Neural cell (in vitro differentiated cells): ENCODE measurements at regions not wholly inside any gene's neighbourhood (a gene's known extent, or its start where the extent isn't known, plus 50 kb on each side); places are given as distances from the start of the nearest gene placed in this dataset.

ENCODE experiments used
- H2AFZ ChIP-seq: fragments of 200-600, 300-800 bp; sonication (generic), shearing (Covaris generic); 2 replicates; pipeline ENCODE4 v1.6.0; 2014; ENCODE audit warnings: low read depth, mild to moderate bottlenecking, antibody characterized with exemption, low read length, moderate library complexity
- H3F3A ChIP-seq: fragments of 200-600 bp; shearing (Covaris generic); 2 replicates; pipeline ENCODE4 v1.6.1; 2016; ENCODE audit warnings: mild to moderate bottlenecking, moderate library complexity, mixed read lengths, antibody characterized with exemption, low read length; ENCODE audit not compliant: insufficient read depth, poor library complexity, severe bottlenecking
- H3K27ac ChIP-seq: fragments of 200-600, 300-800 bp; sonication (generic), shearing (Covaris generic); 2 replicates; pipeline ENCODE4 v1.5.1; 2014; ENCODE audit warnings: mild to moderate bottlenecking, low read length, moderate library complexity
- H3K27me3 ChIP-seq: fragments of 300-800, 200-600 bp; sonication (generic), shearing (Covaris generic); 2 replicates; pipeline ENCODE4 v1.6.0; 2014; ENCODE audit warnings: mild to moderate bottlenecking, low read depth, low read length, moderate library complexity; ENCODE audit not compliant: insufficient read depth
- H3K36me3 ChIP-seq: fragments of 300-800, 200-600 bp; sonication (generic), shearing (Covaris generic); 2 replicates; pipeline ENCODE4 v1.5.1; 2014; ENCODE audit warnings: mild to moderate bottlenecking, antibody characterized with exemption, low read length, moderate library complexity; ENCODE audit not compliant: insufficient read depth
- H3K4me2 ChIP-seq: fragments of 300-800, 200-600 bp; sonication (generic), shearing (Covaris generic); 2 replicates; pipeline ENCODE4 v1.6.0; 2014; ENCODE audit warnings: mild to moderate bottlenecking, low read length
- H3K4me3 ChIP-seq: fragments of 300-800, 200-600 bp; sonication (generic), shearing (Covaris generic); 2 replicates; pipeline ENCODE4 v1.5.1; 2014; ENCODE audit warnings: mild to moderate bottlenecking, low read length, moderate library complexity
- H3K79me2 ChIP-seq: fragments of 200-600 bp; shearing (Covaris generic); replicated peaks from 2 replicates; pipeline ENCODE4 v1.6.0; 2014; ENCODE audit warnings: mild to moderate bottlenecking, low read length, moderate library complexity; ENCODE audit not compliant: insufficient read depth
- H3K9ac ChIP-seq: fragments of 300-800, 200-600 bp; sonication (generic), shearing (Covaris generic); 2 replicates; pipeline ENCODE4 v1.6.1; 2016; ENCODE audit warnings: mild to moderate bottlenecking, low read length, mixed read lengths
- H3K9me2 ChIP-seq: fragments of 200-600 bp; shearing (Covaris generic); 2 replicates; pipeline ENCODE4 v1.6.1; 2016; ENCODE audit warnings: mild to moderate bottlenecking, low read length, mixed read lengths; ENCODE audit not compliant: insufficient read depth
- H3K9me3 ChIP-seq: fragments of 200-600, 300-800 bp; sonication (generic), shearing (Covaris generic); 2 replicates; pipeline ENCODE4 v1.6.1; 2016; ENCODE audit warnings: mild to moderate bottlenecking, mixed run types, low read length, moderate library complexity, mixed read lengths
- H4K20me1 ChIP-seq: fragments of 200-600 bp; shearing (Covaris generic); 2 replicates; pipeline ENCODE4 v1.6.1; 2016; ENCODE audit warnings: mild to moderate bottlenecking, mixed run types; ENCODE audit not compliant: insufficient read depth
- CTCF ChIP-seq: fragments of 450-650 bp; IDR thresholded peaks from 2 replicates; pipeline ENCODE4 v1.5.1; 2014; ENCODE audit warnings: antibody characterized with exemption, mild to moderate bottlenecking, moderate library complexity; ENCODE audit not compliant: poor library complexity, severe bottlenecking
- EP300 ChIP-seq: fragments of 450-650 bp; conservative IDR thresholded peaks from 2 replicates; pipeline ENCODE4 v1.6.1; 2014; ENCODE audit warnings: antibody characterized with exemption, mild to moderate bottlenecking, moderate library complexity; ENCODE audit not compliant: poor library complexity, severe bottlenecking
- EZH2 ChIP-seq: fragments of 200-600, 300-800 bp; shearing (Covaris generic), sonication (generic); IDR thresholded peaks from 2 replicates; pipeline ENCODE4 v1.6.1; 2014; ENCODE audit warnings: antibody characterized with exemption, low read length, borderline replicate concordance, mild to moderate bottlenecking; ENCODE audit not compliant: insufficient read depth, poor library complexity, severe bottlenecking
- MXI1 ChIP-seq: fragments of 450-650 bp; conservative IDR thresholded peaks from 2 replicates; pipeline ENCODE4 v1.6.1; 2014; ENCODE audit warnings: antibody characterized with exemption, mild to moderate bottlenecking; ENCODE audit not compliant: poor library complexity, severe bottlenecking
- POLR2AphosphoS5 ChIP-seq: IDR thresholded peaks from 2 replicates; pipeline ENCODE4 v1.6.1; 2012
- RAD21 ChIP-seq: fragments of 450-650 bp; conservative IDR thresholded peaks from 2 replicates; pipeline ENCODE4 v1.6.1; 2014; ENCODE audit warnings: antibody characterized with exemption, mild to moderate bottlenecking, moderate library complexity
- REST ChIP-seq: IDR thresholded peaks from 2 replicates; pipeline ENCODE4 v1.6.1; 2012; ENCODE audit warnings: borderline replicate concordance
- SMC3 ChIP-seq: fragments of 450-650 bp; conservative IDR thresholded peaks from 2 replicates; pipeline ENCODE4 v1.6.1; 2014; ENCODE audit warnings: antibody characterized with exemption, mild to moderate bottlenecking, moderate library complexity; ENCODE audit not compliant: poor library complexity
- TAF1 ChIP-seq: IDR thresholded peaks from 2 replicates; pipeline ENCODE4 v1.6.1; 2012; ENCODE audit warnings: low read depth

- H3K4me2 ChIP-seq = no peak overlapping the region
- H3K9me3 ChIP-seq = no peaks in the 10 kb centered on the region
- no peaks in the 10 kb centered on the region for H3K79me2 ChIP-seq
- H3K27ac ChIP-seq = no peak overlapping the region
- H3F3A ChIP-seq = no peaks in the 10 kb centered on the region
- H3K9ac ChIP-seq = no peak overlapping the region
- no peak overlapping the region for H3K4me3 ChIP-seq
- no peak for TF ChIP-seq EZH2
- no peak for TF ChIP-seq SMC3
- TF ChIP-seq RAD21 = no peak
- no peak for TF ChIP-seq TAF1
- TF ChIP-seq POLR2AphosphoS5 = no peak
- TF ChIP-seq MXI1 = no peak
- TF ChIP-seq EP300 = no peak
- no peak for TF ChIP-seq REST
- TF ChIP-seq CTCF = no peak
- H4K20me1 ChIP-seq = no peaks in the 10 kb centered on the region
- H2AFZ ChIP-seq = no peak overlapping the region
- H3K9me2 ChIP-seq = no peaks in the 10 kb centered on the region
- no peaks in the 10 kb centered on the region for H3K27me3 ChIP-seq
- H3K36me3 ChIP-seq = no peaks in the 10 kb centered on the region
These were observed 169.0 kb upstream of the PRKCQ start for GRCh38 chr10:6748981-6749635.

GRCh38 chr10:6748029-6748428, 168.0 kb upstream of the PRKCQ start:
- no peak for TF ChIP-seq CTCF
- no peak for TF ChIP-seq EZH2
- TF ChIP-seq REST = no peak
- TF ChIP-seq EP300 = no peak
- no peaks in the 10 kb centered on the region for H4K20me1 ChIP-seq
- H3K27ac ChIP-seq = no peak overlapping the region

More at GRCh38 chr10:6748029-6748428, 168.0 kb upstream of the PRKCQ start:
- Histone ChIP-seq H3K9ac (no peak overlapping the region), H3K9me3 (no peaks in the 10 kb centered on the region), H3K4me2 (no peak overlapping the region), H3K36me3 (no peaks in the 10 kb centered on the region), H3K9me2 (no peaks in the 10 kb centered on the region), H3F3A (no peaks in the 10 kb centered on the region), H3K27me3 (no peaks in the 10 kb centered on the region), H2AFZ (no peak overlapping the region), H3K4me3 (no peak overlapping the region), H3K79me2 (no peaks in the 10 kb centered on the region)
